ENCODE measurements at regions not wholly inside any gene's neighbourhood (a gene's known extent, or its start where the extent isn't known, plus 50 kb on each side); places are given as distances from the start of the nearest gene placed in this dataset.

DNA sequence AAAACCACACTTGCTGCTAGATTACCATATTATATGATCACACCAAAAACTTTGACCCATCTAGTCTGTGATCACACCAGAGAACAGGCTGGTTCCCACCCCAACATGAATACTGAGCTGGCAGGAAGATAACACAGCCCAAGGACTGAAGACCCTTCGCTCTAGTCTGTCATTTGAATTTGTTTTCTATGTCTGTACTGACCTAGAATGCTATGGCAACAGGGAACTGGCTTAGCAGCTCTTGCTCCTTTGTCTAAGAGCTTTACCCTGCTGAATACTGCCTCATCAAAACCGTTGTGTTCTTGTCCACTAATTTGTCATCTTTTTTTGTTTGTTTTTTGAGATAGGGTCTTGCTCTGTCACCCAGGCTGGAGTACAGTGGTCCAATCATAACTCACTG lies 420.4 kb downstream of the AASDHPPT start:
- Histone ChIP-seq H3K9me3 (replicated peaks in 1 of 3) (no peaks in the 10 kb centered on the region), H3K27ac (no peak overlapping the region), H3K27me3 (no peaks in the 10 kb centered on the region), H3K4me3 (no peak overlapping the region), H3K4me1 (replicated peaks in 1 of 2) (no peaks in the 10 kb centered on the region), H3K36me3 (replicated peaks in 1 of 2) (no peaks in the 10 kb centered on the region)
- intact Hi-C loops (cut with DNase I) = no loop called here
- no peak for TF ChIP-seq POLR2A (IDR thresholded peaks at IDR 0.05)
- TF ChIP-seq, protein P1, sequence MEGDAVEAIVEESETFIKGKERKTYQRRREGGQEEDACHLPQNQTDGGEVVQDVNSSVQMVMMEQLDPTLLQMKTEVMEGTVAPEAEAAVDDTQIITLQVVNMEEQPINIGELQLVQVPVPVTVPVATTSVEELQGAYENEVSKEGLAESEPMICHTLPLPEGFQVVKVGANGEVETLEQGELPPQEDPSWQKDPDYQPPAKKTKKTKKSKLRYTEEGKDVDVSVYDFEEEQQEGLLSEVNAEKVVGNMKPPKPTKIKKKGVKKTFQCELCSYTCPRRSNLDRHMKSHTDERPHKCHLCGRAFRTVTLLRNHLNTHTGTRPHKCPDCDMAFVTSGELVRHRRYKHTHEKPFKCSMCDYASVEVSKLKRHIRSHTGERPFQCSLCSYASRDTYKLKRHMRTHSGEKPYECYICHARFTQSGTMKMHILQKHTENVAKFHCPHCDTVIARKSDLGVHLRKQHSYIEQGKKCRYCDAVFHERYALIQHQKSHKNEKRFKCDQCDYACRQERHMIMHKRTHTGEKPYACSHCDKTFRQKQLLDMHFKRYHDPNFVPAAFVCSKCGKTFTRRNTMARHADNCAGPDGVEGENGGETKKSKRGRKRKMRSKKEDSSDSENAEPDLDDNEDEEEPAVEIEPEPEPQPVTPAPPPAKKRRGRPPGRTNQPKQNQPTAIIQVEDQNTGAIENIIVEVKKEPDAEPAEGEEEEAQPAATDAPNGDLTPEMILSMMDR (IDR thresholded peaks at IDR 0.05) = no peak
- 69 to 77% (median 74%) methylated on average over 2 of the region's 2 CpGs for WGBS, 4 donors
- DNase-seq = no peak

DNA sequence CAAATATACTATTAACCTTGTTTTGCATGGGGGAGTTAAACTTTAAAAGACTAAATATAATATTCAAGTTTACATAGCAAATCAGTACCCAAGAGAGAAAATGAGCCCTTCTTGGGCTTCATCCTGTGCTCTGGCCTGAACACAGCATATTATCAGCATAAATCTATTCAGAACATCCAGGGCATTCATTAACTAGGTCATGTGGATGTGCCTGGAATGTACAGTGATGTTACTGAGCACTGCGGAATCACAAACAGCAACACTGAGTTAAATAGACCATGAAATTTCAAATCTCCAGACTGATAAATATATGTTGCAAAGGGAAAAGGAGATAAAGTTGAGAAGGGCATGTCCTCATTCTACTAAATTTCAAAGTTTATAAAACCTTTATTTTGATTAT lies 426.4 kb downstream of the AASDHPPT start:
- no peak overlapping the region for H3K4me3 ChIP-seq
- WGBS, 4 donors = 60 to 86% (median 71%) methylated on average over 1 of the region's 1 CpG
- no peaks in the 10 kb centered on the region for H3K36me3 ChIP-seq (replicated peaks in 1 of 2)
- intact Hi-C loops (cut with DNase I) = no loop called here
- no peak for DNase-seq
- no peaks in the 10 kb centered on the region for H3K27me3 ChIP-seq
- H3K4me1 ChIP-seq (replicated peaks in 1 of 2) = no peaks in the 10 kb centered on the region
- no peak overlapping the region for H3K27ac ChIP-seq
- TF ChIP-seq, protein P1 (IDR thresholded peaks at IDR 0.05) = no peak
- no peak for TF ChIP-seq POLR2A (IDR thresholded peaks at IDR 0.05)
- H3K9me3 ChIP-seq (replicated peaks in 1 of 3) = no peaks in the 10 kb centered on the region

DNA sequence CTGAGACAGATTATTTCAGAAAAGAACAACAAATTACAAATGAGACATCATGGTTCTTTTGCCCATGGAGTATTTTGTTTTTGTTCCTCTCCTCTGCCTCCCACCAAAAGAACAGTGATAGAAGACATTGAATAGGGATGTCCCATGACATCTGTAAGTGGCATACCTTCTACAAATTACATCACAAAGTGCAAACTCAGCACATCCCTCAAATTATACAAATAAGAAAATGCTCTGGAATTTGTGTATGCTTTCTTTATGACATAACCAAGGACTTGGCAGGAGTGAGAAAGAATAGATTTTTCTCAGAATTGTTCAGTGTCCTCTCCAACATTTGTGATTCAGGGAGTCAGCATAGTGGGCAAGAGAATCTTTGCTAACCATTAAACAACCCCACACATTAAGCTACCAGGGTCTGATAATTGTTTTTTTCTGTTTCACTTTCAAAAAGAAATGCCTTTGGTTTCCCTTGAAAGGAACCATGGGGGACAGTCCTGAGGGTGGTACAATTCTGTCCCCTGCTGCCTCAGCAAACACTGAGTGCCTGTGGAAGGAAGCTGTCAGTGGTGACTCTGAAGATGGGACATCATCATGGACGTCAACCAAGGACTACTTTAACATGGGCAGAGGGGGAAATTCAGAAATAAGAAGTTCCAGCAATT lies 430.3 kb downstream of the AASDHPPT start:
- Histone ChIP-seq H3K4me1 (replicated peaks in 1 of 2) (no peaks in the 10 kb centered on the region), H3K27ac (no peak overlapping the region), H3K4me3 (no peak overlapping the region), H3K27me3 (no peaks in the 10 kb centered on the region), H3K9me3 (replicated peaks in 1 of 3) (no peaks in the 10 kb centered on the region), H3K36me3 (replicated peaks in 1 of 2) (no peaks in the 10 kb centered on the region)
- no peak for DNase-seq
- intact Hi-C loops (cut with DNase I) = no loop called here
- TF ChIP-seq POLR2A (IDR thresholded peaks at IDR 0.05) = no peak
- TF ChIP-seq, protein P1 (IDR thresholded peaks at IDR 0.05) = no peak
- 50 to 59% (median 56%) methylated on average over 1 of the region's 1 CpG for WGBS, 4 donors

DNA sequence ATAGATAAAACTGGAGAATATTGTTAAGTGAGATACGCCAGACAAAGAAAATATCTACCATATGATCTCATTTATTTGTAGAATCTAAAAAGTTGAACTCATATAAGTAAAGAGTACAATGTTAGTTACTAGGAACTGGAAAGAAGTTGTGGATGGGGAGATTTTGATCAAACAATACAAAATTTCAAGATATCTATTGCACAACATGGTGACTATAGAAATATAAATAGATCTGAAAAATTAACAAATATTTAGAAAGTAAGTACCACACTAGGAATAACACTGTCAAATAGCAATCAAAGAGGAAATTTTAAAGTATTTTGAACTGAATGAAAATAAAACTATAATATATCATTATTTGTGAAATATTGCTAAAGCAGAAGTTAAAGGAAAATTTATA lies 437.2 kb downstream of the AASDHPPT start:
- intact Hi-C loops (cut with DNase I) = no loop called here
- WGBS, 4 donors = 84 to 100% (median 92%) methylated on average over 1 of the region's 1 CpG

More for the DNA sequence above, 437.2 kb downstream of the AASDHPPT start:
- Histone ChIP-seq H3K27me3 (no peaks in the 10 kb centered on the region), H3K4me3 (no peak overlapping the region), H3K27ac (no peak overlapping the region), H3K36me3 (replicated peaks in 1 of 2) (no peaks in the 10 kb centered on the region), H3K9me3 (replicated peaks in 1 of 3) (no peaks in the 10 kb centered on the region), H3K4me1 (replicated peaks in 1 of 2) (no peaks in the 10 kb centered on the region)
- TF ChIP-seq, protein P1 (IDR thresholded peaks at IDR 0.05) = no peak
- no peak for TF ChIP-seq POLR2A (IDR thresholded peaks at IDR 0.05)
- DNase-seq = no peak

Data from adrenal gland (tissue), 9 donors.